ENCODE measurements at regions not wholly inside any gene's neighbourhood (a gene's known extent, or its start where the extent isn't known, plus 50 kb on each side); places are given as distances from the start of the nearest gene placed in this dataset.

DNA sequence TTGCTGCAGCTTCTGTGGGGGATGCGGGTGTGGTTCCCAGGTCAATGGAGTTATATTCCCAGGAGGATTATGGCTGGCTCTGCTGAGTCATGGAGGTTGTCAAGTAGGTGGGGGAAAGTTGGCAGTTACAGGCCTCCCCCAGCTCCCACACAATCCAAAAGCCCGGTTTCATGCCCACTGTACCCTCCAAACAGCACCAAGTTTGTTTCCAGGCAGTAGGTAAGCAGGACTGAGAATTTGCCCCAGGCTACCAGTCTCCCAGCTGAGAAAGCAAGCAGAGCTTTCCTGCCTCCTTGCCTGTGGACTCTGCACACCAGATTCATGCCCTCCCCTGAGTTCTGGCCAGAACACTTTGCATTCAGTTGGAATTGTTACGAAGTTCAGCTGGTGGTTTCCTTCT lies 578.2 kb downstream of the MEI4 start:
- intact Hi-C loops (cut with micrococcal nuclease) (no loop called here), dilution Hi-C loops (cut with HindIII; ENCODE audit: low sequenced_read_pairs, unreplicated experiment) (no loop called here)

More for the DNA sequence above, 578.2 kb downstream of the MEI4 start:
- H3K14ac ChIP-seq (replicated peaks; ENCODE audit: low read depth, low read length) = no peak overlapping the region
- ATAC-seq (ENCODE audit: low read depth) = no peak
- ChIA-PET CTCF (no interaction called here), POLR2A (ENCODE audit: unreplicated experiment) (no interaction called here)
- no peak overlapping the region for H2BK15ac ChIP-seq (ENCODE audit: low read depth, low read length)
- H3K9me3 ChIP-seq (ENCODE audit: control insufficient read depth, insufficient read depth, low read length) = peaks cover 5% of the 10 kb centered on the region; the same call in 1 of the 2 replicates
- no peak overlapping the region for H3K4ac ChIP-seq (ENCODE audit: low read depth, low read length)
- no peaks in the 10 kb centered on the region for H3K4me1 ChIP-seq (ENCODE audit: control insufficient read depth, insufficient read depth, low read length)
- H4K20me1 ChIP-seq (ENCODE audit: insufficient read depth, low read length) = no peaks in the 10 kb centered on the region
- H3K79me1 ChIP-seq (ENCODE audit: low read depth in 1 of 2, low read length in 2 of 2) = no peaks in the 10 kb centered on the region
- H4K91ac ChIP-seq (ENCODE audit: insufficient read depth, low read depth, low read length) = no peak overlapping the region
- in situ Hi-C loops (cut with MboI; ENCODE audit: low sequenced_read_pairs) = no loop called here
- H3K27ac ChIP-seq (ENCODE audit: insufficient read depth, low read length) = no peak overlapping the region
- no peaks in the 10 kb centered on the region for H3K36me3 ChIP-seq (ENCODE audit: control insufficient read depth, insufficient read depth, low read length)
- no peak overlapping the region for H3K4me3 ChIP-seq (ENCODE audit: insufficient read depth, low read depth, low read length)
- no peak for DNase-seq
- no CpG with 5 or more reads among the region's 3 CpGs for WGBS, 2 experiments (ENCODE audit: extremely low coverage in 2 of 2, insufficient read length in 1 of 2)
- no peak overlapping the region for H2BK5ac ChIP-seq (ENCODE audit: low read depth, low read length, poor library complexity, severe bottlenecking)
- no peak overlapping the region for H2BK120ac ChIP-seq (ENCODE audit: low read depth, low read length)
- H4K5ac ChIP-seq (ENCODE audit: low read depth, low read length) = no peak overlapping the region
- H3K4me2 ChIP-seq (ENCODE audit: low read depth, low read length) = no peak overlapping the region
- H2BK20ac ChIP-seq (ENCODE audit: low read depth, low read length) = no peak overlapping the region
- H3K27me3 ChIP-seq (ENCODE audit: control insufficient read depth, insufficient read depth, low read length) = no peaks in the 10 kb centered on the region
- no peak overlapping the region for H3K56ac ChIP-seq (ENCODE audit: extremely low read depth, insufficient read depth, low read length)
- H4K8ac ChIP-seq (ENCODE audit: low read depth in 2 of 2, low read length in 2 of 2) = no peak overlapping the region
- H3K9me1 ChIP-seq (ENCODE audit: insufficient read depth, low read length) = no peaks in the 10 kb centered on the region
- BruUV-seq (replicated peaks) = no TSS peak
- H3K23ac ChIP-seq (ENCODE audit: low read depth, low read length) = no peak overlapping the region
- no peak overlapping the region for H2AK5ac ChIP-seq (ENCODE audit: low read depth, low read length)
- H2AFZ ChIP-seq (replicated peaks; ENCODE audit: low read length, poor library complexity) = no peak overlapping the region
- TF ChIP-seq RFX5 (IDR thresholded peaks at IDR 0.05; ENCODE audit: low read depth, low read length) (no peak), RCOR1 (IDR thresholded peaks at IDR 0.05; ENCODE audit: insufficient replicate concordance, low read length) (no peak), POLR2A (IDR thresholded peaks at IDR 0.05; ENCODE audit: low read depth, low read length) (no peak), MAZ (IDR thresholded peaks at IDR 0.05; ENCODE audit: borderline replicate concordance, low read depth, low read length) (no peak), SMC3 (IDR thresholded peaks at IDR 0.05; ENCODE audit: low read depth, low read length) (no peak), RAD21 (IDR thresholded peaks at IDR 0.05; ENCODE audit: low read length) (no peak), NFE2L2 (IDR thresholded peaks at IDR 0.05; ENCODE audit: low read depth, low read length) (no peak)
- TF ChIP-seq, protein P1, sequence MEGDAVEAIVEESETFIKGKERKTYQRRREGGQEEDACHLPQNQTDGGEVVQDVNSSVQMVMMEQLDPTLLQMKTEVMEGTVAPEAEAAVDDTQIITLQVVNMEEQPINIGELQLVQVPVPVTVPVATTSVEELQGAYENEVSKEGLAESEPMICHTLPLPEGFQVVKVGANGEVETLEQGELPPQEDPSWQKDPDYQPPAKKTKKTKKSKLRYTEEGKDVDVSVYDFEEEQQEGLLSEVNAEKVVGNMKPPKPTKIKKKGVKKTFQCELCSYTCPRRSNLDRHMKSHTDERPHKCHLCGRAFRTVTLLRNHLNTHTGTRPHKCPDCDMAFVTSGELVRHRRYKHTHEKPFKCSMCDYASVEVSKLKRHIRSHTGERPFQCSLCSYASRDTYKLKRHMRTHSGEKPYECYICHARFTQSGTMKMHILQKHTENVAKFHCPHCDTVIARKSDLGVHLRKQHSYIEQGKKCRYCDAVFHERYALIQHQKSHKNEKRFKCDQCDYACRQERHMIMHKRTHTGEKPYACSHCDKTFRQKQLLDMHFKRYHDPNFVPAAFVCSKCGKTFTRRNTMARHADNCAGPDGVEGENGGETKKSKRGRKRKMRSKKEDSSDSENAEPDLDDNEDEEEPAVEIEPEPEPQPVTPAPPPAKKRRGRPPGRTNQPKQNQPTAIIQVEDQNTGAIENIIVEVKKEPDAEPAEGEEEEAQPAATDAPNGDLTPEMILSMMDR (conservative IDR thresholded peaks at IDR 0.05; ENCODE audit: low read depth, low read length) = no peak
- H3K9ac ChIP-seq (ENCODE audit: low read depth, low read length) = no peak overlapping the region
- H3K18ac ChIP-seq (ENCODE audit: low read depth, low read length) = no peak overlapping the region
- no peak overlapping the region for H2AK9ac ChIP-seq (replicated peaks; ENCODE audit: low read depth, low read length, poor library complexity)

Measured in IMR-90 (cell line).